ENCODE measurements at regions not wholly inside any gene's neighbourhood (a gene's known extent, or its start where the extent isn't known, plus 50 kb on each side); places are given as distances from the start of the nearest gene placed in this dataset.

DNA sequence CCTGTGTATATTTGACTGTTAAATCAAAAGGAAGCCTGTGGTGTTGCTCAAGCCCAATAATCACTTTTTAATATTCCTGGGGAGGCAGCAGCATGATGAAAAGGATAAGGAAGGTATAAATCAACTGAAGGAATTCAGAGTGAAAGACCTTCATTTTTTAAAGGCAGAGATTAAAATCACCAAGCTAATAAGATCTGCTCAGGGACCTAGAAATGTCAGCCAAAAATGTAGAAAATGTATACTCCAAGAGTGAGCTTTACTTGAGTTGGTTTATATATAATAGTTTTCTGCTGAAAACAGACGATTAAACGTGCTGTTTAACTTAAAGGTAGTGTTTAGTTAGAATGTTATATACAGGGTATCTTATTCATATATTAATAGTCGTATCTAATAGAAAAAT lies 549.3 kb downstream of the IQCM start:
- TF ChIP-seq CTCF (IDR thresholded peaks at IDR 0.05) (no peak), POLR2A (IDR thresholded peaks at IDR 0.05) (no peak)
